ENCODE measurements at regions not wholly inside any gene's neighbourhood (a gene's known extent, or its start where the extent isn't known, plus 50 kb on each side); places are given as distances from the start of the nearest gene placed in this dataset.
"Not testable (repeated sequence)": the region's sequence is repeated elsewhere in the genome, so short reads cannot be mapped to it uniquely, and the experiment has no call there.

DNA sequence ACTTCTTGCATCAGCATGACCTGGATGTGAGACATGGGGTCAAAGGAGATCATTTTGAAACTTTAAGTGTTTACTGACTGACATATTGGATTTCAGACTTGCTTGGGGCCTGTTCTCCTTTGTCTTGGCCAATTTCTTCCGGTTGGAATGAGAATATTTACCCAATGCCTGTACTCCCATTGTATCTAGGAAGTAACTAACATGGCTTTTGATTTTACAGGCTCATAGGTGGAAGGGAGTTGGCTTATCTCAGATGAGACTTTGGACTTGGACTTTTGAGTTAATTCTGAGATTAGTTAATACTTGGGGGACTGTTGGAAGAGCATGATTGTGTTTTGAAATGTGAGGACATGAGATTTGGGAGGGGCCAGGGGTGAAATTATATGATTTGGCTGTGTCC, 262.1 kb downstream of the DKK2 start:
- DNase-seq; intact Hi-C loops (cut with DNase I): not testable (repeated sequence)

DNA sequence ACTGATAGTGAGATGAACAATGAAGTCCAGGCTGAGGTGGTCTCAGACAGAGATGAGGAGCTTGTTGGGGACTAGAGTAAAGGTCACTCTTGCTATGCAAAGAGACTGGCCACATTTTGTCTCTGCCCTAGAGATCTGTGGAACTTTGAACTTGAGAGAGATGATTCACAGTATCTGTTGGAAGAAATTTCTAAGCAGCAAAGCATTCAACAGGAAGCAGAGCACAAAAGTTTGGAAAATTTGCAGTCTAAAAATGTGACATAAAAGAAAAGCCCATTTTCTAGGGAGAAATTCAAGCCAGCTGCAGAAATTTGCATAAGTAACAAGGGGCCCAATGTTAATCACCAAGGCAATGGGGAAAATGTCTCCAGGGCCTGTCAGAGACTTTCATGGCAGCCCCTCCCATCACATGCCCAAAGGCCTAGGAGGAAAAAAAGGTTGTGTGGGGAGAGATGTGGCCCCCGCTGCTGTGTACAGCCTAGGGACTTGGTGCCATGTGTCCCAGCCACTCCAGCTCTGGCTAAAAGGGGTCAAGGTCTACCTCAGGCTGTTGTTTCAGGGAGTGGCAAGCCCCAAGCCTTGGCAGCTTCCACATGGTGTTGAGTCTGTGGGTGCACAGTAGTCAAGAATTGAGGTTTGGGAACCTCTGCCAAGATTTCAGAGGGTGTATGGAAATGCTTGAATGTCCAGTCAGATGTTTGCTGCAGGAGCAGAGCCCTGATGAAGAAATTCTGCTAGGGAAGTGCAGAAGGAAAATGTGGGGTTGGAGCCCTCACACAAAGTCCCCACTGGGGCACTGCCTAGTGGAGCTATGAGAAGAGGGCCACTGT, 262.8 kb downstream of the DKK2 start:
- intact Hi-C loops (cut with DNase I) = no loop called here
- no peak for DNase-seq

DNA sequence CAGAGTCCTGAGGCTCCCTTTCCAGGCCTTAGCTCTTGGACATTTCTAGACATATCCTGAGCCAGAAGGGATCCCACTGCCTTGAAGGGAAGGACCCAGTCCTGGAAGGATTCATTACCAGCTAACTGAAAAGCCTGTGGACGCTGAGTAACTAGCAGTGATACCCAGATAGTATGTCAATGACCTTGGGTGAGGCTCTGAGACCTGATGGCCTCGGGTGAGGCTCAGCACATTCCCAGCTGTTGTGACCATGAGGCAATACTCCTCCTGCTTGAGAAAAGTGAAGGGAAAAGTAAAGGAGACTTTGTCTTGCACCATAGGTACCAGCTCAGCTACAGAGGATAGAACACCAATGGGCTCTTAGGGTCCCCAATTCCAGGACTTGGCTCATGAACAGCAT, 268.1 kb downstream of the DKK2 start:
- intact Hi-C loops (cut with DNase I) = no loop called here
- DNase-seq = no peak

DNA sequence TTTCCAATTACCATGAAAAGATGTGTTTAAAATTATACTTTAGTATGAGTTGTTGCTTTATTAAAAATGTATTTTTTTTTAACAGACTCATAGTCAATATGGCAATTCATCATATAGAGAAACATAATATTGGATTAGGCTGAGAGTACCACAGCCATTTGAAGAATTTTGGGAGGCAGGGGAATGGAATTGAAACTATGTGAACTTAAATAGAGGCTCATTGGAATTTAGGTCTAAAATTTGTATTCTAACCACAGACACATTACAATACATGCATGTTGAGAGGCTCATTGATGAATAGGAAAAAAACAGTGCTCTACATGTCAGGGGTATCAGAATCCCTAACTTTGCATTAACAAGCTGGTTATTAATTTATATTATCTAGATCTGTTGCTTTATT, 269.6 kb downstream of the DKK2 start:
- intact Hi-C loops (cut with DNase I) = no loop called here

DNA sequence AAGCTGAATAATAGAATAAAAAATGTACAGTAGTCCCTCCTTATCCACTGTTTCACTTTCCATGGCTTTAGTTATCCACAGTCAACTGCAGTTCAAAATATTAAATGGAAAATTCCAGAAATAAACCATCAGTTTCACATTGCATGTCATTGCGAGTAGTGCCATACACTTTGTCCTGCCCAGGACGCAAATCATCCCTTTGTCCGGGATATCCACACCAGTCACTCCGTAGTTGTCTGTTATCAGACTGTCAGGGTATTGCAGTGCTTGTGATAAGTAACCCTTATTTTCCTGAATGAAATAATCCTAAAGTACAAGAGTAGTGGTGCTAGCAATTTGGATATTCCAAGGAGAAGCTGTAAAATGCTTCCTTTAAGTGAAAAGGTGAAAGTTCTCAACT, 271.3 kb downstream of the DKK2 start:
- intact Hi-C loops (cut with DNase I) = no loop called here
- no peak for DNase-seq

More for the DNA sequence above, 269.6 kb downstream of the DKK2 start:
- no peak for DNase-seq

DNA sequence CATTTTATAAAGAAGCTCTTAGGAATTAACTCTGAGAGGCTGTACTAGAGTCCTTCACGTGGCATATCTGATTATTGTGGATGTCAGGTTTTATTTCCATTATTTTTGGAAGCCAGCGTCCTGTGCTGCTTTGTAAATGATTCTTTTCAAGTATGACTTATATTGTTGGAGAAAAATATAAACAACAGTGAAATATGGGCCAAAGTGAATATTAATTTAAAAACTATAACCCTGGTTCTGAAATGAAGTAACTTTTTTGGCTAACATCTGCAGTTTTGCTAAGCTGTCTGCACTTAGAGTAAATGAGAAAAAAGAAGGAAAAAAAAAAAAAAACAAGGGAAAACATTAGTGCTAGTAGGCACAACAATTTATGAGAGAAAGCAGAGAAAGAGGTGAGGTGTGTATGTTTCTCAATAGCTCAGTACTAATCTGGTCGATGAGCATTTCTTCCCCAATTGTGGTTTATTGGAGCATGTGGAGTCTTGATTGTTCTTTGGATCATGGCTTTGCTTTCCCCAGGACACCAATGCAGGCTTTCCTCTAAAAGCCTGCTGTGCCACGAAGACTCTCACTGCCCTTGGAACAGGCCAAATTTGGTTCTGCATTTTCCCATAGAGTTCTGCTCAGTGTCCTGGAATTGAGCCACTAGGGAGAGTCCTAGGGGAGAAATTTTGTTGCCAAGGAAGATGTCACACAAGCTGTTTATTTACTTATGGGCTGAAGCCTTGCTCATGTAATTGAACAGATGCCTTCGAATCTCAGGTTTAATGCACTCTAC, 273.3 kb downstream of the DKK2 start:
- intact Hi-C loops (cut with DNase I) = no loop called here
- DNase-seq = peak in 1 of 42 donors; percentile 2

DNA sequence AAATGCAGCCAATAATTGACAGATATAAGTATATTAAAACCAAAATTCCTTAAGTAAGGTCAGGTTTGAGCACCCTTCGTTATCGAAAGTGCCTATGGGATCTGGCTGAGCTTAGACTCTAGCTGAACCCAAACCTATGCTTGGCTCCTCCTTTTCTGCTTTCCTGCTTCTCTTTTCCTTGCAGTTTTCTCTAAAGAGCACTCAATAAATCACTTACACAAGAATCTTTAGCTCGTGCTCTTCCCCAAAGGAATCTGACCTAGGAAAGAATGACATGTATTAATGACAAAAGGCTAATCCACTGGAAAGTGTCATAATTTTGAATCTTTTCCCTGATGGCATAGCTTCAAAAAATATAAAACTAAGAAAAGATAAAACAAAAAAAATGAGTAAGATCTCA, 282.7 kb downstream of the DKK2 start:
- no peak for DNase-seq
- intact Hi-C loops (cut with DNase I) = no loop called here

DNA sequence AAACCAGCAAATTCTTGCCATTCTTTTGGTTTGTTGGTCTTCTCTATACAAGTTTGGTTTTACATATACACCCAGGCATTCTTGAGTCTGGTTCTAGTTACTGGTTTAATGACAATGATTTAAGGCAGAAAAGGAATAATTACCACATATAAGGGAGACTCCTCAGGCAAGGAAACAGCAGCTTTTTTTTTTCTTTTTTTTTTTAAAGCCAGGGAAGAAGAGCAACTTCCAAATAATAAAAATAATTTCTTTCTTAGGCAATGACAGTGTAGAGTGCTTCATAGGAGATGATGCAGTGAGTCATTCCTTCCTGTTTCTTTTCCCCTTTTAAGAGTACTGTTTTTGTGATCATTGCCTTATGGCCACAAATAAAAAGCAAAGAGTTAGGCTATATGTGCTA, 289.7 kb downstream of the DKK2 start:
- no peak for DNase-seq
- intact Hi-C loops (cut with DNase I) = no loop called here

DNA sequence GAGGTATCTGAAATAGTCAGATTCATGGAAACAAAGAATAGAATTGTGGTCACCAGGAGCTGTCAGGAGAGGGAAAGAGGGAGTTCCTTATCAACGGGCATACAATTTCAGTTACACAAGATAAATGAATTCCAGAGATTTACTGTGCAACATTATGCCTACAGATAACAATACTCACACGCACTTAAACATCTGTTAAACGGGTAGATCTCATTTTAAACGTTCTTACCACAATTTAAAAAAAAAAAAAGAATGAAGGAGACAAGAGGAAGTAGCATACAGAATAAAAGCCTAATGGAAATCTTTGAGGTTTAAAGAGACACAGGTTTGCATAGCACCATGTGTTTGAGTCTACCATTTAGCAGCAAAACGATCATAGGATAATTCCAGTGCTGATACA, 298.0 kb downstream of the DKK2 start:
- intact Hi-C loops (cut with DNase I) = no loop called here
- no peak for DNase-seq

DNA sequence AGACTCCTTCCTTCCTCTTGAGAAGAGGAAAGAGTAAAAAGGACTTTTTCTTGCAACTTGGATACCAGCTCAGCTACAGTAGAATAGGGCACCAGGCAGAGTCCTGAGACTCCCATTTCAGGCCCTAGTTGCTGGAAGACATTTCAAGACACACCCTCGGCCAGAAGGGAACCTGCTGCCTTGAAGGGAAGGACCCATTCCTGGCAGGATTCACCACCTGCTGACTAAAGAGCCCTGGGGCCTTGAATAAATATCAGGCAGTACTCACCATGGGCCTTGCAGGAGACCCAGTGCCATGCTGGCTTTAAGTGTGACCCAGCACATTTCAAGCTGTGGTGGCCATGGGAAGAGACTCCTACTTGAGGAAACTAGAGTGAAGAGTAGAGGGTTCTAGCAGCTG, 317.6 kb downstream of the DKK2 start:
- no peak for DNase-seq
- intact Hi-C loops (cut with DNase I) = no loop called here

DNA sequence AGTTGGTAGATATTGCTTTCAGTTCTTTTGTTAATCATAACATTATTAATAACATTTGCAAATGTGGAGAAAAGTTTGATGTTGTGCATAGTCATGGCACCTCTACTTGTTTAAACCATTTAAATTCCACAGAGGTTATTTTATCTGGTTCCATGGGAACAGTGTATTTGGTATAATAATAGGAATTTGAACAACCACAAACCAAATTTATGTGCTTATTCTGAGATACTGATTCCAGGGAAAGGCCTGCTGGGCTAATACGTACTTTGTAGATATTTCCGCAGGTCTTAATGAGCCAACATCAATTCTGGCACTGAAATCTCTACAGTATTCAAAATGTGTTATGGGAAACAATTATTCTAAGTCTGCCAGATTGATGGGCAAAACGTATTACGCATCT, 319.0 kb downstream of the DKK2 start:
- intact Hi-C loops (cut with DNase I) = no loop called here
- DNase-seq = no peak

DNA sequence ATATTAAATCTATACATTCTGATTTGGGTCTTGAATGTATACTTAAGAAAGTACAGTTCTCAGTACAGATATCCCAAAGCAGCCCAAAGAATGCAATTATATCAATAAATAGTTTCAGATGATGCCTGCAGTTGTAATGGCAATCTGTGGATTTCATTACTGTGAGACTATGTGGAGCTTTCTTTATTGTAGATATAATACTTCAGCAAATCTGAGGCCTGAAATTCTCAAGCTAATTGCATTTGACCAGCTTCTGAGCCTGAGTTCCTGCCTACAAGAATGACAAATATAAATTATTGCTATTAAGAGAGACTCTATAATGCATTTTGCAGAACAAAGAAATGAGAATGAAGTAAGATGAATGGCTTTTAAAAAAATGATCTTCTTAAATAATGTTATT, 320.3 kb downstream of the DKK2 start:
- intact Hi-C loops (cut with DNase I) = no loop called here
- no peak for DNase-seq

DNA sequence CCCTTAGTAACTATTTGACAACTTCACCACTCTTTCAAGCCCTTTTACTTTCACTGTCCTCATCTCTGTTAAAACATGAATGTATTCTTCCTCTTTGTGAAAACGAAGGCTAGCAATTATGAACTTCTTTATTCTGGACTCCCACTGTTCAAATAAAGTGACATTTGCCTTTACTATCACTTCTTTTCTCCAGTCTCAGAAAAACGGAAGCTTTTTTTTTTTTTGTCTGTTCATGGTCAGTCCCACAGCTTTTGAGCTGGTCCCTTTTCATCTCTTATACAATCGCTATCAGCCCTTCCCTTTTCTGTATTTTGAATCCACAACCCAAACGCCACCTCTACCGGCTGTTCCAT, 327.7 kb downstream of the DKK2 start:
- DNase-seq = no peak

DNA sequence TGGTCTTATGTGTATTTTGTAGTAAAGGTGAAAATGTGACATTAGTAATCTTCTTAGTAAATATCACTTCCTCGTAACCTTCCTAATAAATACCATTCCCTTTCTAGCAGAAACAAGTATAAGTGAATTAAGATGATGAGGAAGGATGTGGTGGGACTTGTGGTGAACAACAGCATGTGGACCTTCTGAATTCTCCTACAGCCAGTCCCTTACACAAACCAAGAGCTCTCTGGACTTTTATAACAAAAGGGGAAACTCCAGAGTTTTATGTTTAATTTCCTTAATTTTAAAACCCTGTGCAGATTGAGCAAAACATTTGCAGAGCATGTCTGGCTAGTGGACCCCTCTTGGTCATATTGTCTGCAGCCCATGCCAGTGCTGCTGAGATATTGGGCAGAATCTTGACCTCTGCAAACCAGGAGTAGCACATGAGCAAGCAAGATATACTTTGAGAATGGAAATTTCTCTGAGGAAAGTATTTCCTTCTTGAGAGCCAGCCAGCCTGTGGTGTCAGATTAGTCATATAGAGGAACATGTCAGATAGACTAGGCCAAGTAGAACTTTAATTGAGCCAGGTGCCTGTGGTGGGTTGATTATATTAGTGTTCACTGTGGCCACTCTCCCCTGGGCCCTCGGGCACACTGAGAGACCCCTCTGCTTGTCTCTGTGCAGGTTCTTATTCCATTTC, 328.2 kb downstream of the DKK2 start:
- peak in 1 of 42 donors; percentile 9 for DNase-seq
- intact Hi-C loops (cut with DNase I) = no loop called here

More for the DNA sequence above, 327.7 kb downstream of the DKK2 start:
- intact Hi-C loops (cut with DNase I) = no loop called here

DNA sequence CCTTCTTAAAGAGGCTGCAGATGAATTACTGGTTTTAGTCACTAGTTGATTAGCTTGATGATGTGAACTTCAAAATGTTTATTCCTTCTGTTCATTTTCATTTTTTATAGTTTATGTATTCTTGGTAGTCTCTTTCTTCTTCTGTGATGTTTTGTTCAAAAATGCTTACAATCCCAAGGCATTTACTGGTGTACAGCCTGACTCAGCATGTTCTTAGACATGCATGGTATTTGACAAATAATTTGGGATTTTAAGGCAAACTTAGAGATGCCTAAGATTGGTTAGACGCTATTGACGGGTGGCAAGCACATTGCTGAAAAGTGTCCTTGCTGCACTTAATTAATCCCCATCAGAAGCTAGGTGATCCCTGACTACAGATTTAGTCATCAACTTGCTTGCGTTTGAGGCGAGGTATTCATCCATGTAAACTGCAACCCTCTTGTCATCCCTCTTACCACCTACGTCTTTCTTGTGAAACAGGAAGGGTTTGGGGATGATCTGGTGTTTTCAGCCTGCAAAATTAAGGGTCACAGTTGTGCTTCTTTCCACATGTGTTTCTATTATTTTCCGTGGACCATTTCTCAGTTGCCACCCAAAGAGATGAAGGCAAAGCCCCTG, 331.8 kb downstream of the DKK2 start:
- no peak for DNase-seq
- intact Hi-C loops (cut with DNase I) = no loop called here

DNA sequence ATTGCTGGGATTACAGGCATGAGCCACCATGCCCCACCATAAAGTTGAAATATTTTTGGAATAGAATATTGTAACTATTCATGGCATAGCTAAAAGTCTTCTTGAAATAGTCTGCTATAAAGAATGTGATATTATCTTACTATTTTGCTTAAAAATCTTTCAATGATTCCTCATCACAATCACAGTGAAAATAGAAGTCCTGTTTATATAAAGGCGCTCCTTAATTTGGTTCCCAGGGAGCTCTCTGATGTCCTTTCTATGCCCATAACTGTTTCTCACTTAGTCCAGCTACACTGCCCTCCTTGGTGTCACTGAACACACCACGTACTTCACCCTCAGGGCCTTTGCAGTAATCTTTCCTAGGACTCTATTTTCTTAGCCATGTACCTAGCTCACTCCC, 331.7 kb upstream of the GIMD1 start:
- no peak for DNase-seq
- intact Hi-C loops (cut with DNase I) = no loop called here

DNA sequence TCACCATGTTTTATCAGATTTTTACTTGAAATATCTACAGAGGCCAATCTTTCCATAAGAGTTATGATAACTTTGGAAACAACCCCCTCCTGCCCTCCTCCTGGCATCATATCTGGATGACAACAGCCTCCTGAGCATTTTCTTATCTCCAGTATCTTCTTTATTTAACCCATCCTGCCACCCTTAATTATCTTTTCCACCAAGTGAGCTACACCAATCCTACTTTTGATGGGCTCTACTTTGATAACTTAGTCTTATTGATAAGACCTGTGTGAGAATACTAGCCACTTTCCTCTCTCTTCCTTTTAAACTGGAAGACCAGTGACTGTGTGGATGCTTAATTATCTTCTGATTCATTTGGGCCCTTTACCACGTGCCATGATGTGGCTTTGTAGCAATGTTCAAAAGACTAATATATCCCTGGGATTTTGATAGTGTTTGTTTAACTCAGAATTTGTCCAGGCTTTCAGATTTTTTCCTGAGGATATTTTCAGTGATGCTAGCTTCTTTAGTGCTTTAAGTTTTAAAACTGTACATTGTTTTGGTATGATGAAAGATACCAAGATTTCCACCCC, 330.1 kb upstream of the GIMD1 start:
- no peak for DNase-seq
- intact Hi-C loops (cut with DNase I) = no loop called here

DNA sequence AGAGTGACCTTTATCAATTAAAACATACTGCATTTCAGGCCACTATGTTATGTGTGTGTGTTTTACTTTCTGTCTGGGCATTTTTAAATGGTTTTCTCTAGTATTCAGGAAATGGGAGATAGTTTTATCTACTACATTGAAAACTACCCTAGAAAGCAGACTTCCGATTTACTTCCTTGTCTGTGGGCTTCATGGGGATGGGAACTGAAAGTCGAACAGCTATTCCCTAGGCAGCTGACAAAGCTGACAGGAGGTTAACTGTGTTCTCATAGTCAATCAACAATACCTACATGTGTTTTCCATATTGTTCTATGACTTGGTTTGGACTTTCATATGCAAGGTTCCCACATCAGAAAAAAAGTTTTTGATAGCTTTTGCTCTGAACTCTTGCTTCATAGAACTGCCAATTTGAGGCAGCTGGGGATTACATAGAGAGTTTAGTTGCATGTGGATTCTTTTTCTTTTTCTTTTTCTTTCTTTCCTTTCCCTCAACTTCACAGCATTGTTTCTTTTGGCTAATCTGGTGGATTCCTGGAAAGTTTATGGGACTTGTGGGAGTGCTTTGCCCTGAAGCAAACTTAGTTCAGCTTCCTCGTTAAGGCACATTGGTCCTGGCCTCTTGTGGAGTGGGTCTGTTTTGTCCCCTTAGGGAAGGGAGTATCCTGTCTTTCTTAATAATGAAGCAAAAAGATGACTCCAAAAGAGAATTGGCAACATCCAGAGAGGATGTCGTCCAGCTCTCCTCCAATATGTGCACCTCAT, 327.1 kb upstream of the GIMD1 start:
- intact Hi-C loops (cut with DNase I) = no loop called here
- no peak for DNase-seq

DNA sequence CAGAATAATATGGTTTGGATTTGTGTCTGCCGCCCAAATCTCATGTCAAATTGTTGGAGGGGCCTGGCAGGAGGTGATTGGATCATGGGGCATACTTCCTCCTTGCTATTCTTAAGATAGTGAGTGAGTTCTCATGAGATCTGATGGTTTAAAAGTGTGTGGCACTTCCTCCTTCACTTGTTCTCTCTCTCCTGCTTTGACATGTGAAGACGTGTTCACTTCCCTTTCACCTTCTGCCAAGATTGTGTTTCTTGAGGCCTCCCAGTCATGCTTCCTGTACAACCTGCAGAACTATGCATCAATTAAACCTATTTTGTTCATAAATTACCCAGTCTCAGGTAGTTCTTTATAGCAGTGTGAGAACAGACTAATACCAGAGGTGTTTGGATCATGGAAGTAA, 325.7 kb upstream of the GIMD1 start:
- DNase-seq = no peak
- intact Hi-C loops (cut with DNase I) = no loop called here
